NCI-H2227 (cell line): ENCODE measurements at regions not wholly inside any gene's neighbourhood (a gene's known extent, or its start where the extent isn't known, plus 50 kb on each side); places are given as distances from the start of the nearest gene placed in this dataset.

ENCODE experiments used
- DNase-seq: peaks from one replicate; lab custom pipeline; 2025; ENCODE audit not compliant: unreplicated experiment; lab: John Stamatoyannopoulos, UW

GRCh38 chrX:39912126-39912525 lies 185.6 kb downstream of the BCOR start:
- DNase-seq, result no peak

- DNase-seq, result no peak
Observed at GRCh38 chrX:39915081-39915480, 182.7 kb downstream of the BCOR start.

- DNase-seq, result no peak
Observed at GRCh38 chrX:39915596-39915995, 182.2 kb downstream of the BCOR start.

GRCh38 chrX:39921838-39922237 lies 175.9 kb downstream of the BCOR start:
- no peak for DNase-seq

- no peak for DNase-seq
Observed at GRCh38 chrX:39922488-39922887, 175.3 kb downstream of the BCOR start.

GRCh38 chrX:39922926-39923325 lies 174.8 kb downstream of the BCOR start:
- no peak for DNase-seq

GRCh38 chrX:39927380-39927779 lies 170.4 kb downstream of the BCOR start:
- no peak for DNase-seq

- DNase-seq, result no peak
Observed at GRCh38 chrX:39928704-39929378, 168.9 kb downstream of the BCOR start.

- DNase-seq, result no peak
Observed at GRCh38 chrX:39929379-39930025, 168.3 kb downstream of the BCOR start.

GRCh38 chrX:39930786-39931528 lies 166.8 kb downstream of the BCOR start:
- no peak for DNase-seq

- no peak for DNase-seq
Observed at GRCh38 chrX:39931529-39932282, 166.1 kb downstream of the BCOR start.

GRCh38 chrX:39935411-39936064 lies 162.2 kb downstream of the BCOR start:
- no peak for DNase-seq

- DNase-seq, result no peak
Observed at GRCh38 chrX:39936886-39937770, 160.6 kb downstream of the BCOR start.

- no peak for DNase-seq
Observed at GRCh38 chrX:39938466-39938865, 159.3 kb downstream of the BCOR start.

GRCh38 chrX:39939678-39940077 lies 158.1 kb downstream of the BCOR start:
- no peak for DNase-seq

GRCh38 chrX:39941332-39941920 lies 156.3 kb downstream of the BCOR start:
- no peak for DNase-seq

GRCh38 chrX:39944416-39944815 lies 153.3 kb downstream of the BCOR start:
- DNase-seq, result no peak

- DNase-seq, result no peak
Observed at GRCh38 chrX:39945709-39946108, 152.0 kb downstream of the BCOR start.

GRCh38 chrX:39946822-39947221 lies 150.9 kb downstream of the BCOR start:
- no peak for DNase-seq

- DNase-seq, result no peak
Observed at GRCh38 chrX:39948582-39948981, 149.2 kb downstream of the BCOR start.
